IMR-90 (cell line): ENCODE measurements at regions not wholly inside any gene's neighbourhood (a gene's known extent, or its start where the extent isn't known, plus 50 kb on each side); places are given as distances from the start of the nearest gene placed in this dataset.

Experiments used
- ATAC-seq: fragments of 200-7000 bp; cut with Tn5 transposase; 2 replicates; pipeline ENCODE4 v1.9.1; 2020; ENCODE audit warnings: low read depth, mild to moderate bottlenecking, moderate library complexity
- BruUV-seq: library from RNA; stranded (reverse); fragments of 400-500 nt; replicated peaks from 2 replicates; lab custom pipeline; 2021; lab: Mats Ljungman, UMichigan
- CTCF ChIA-PET: fragments of 300-600 bp; formaldehyde crosslinking; extraction: SDS; loops from one replicate; lab custom pipeline; 2021; ENCODE audit warnings: antibody characterized with exemption; lab: Yijun Ruan, JAX
- POLR2A ChIA-PET: fragments of 300-600 bp; sonication (Branson Sonifier 250); formaldehyde crosslinking; loops from one replicate; lab custom pipeline; 2022; ENCODE audit warnings: antibody characterized with exemption; ENCODE audit not compliant: unreplicated experiment; lab: Charles Lee
- DNase-seq: peaks from one replicate; pipeline ENCODE4 v3.0.0; 2013
- H2AFZ ChIP-seq: replicated peaks from 2 replicates; pipeline ENCODE3; 2013; ENCODE audit warnings: low read length, mild to moderate bottlenecking; ENCODE audit not compliant: poor library complexity
- H2AK5ac ChIP-seq: 2 replicates; pipeline ENCODE4 v1.6.1; 2013; ENCODE audit warnings: low read depth, low read length, inconsistent platforms
- H2AK9ac ChIP-seq: replicated peaks from 2 replicates; pipeline ENCODE3; 2013; ENCODE audit warnings: mild to moderate bottlenecking, low read depth, low read length, moderate library complexity; ENCODE audit not compliant: poor library complexity
- H2BK120ac ChIP-seq: 2 replicates; pipeline ENCODE4 v1.6.1; 2013; ENCODE audit warnings: low read depth, low read length, inconsistent platforms
- H2BK15ac ChIP-seq: 3 replicates; pipeline ENCODE4 v1.6.1; 2013; ENCODE audit warnings: low read depth, low read length, inconsistent platforms
- H2BK20ac ChIP-seq: 2 replicates; pipeline ENCODE4 v1.6.1; 2013; ENCODE audit warnings: low read depth, mild to moderate bottlenecking, inconsistent platforms, low read length, moderate library complexity
- H2BK5ac ChIP-seq: 2 replicates; pipeline ENCODE4 v1.6.1; 2013; ENCODE audit warnings: mild to moderate bottlenecking, low read depth, low read length, inconsistent platforms; ENCODE audit not compliant: poor library complexity, severe bottlenecking
- H3K14ac ChIP-seq: replicated peaks from 2 replicates; pipeline ENCODE4 v1.6.1; 2013; ENCODE audit warnings: low read depth, low read length, inconsistent platforms
- H3K18ac ChIP-seq: 2 replicates; pipeline ENCODE4 v1.6.1; 2013; ENCODE audit warnings: low read depth, low read length, control low read depth
- H3K23ac ChIP-seq: 2 replicates; pipeline ENCODE4 v1.6.1; 2013; ENCODE audit warnings: low read depth, low read length, inconsistent platforms
- H3K27ac ChIP-seq: 2 replicates; pipeline ENCODE4 v1.5.1; 2013; ENCODE audit warnings: mild to moderate bottlenecking, control low read depth, low read length; ENCODE audit not compliant: insufficient read depth
- H3K27me3 ChIP-seq: 2 replicates; pipeline ENCODE4 v1.6.1; 2013; ENCODE audit warnings: low read length; ENCODE audit not compliant: control insufficient read depth, insufficient read depth
- H3K36me3 ChIP-seq: 2 replicates; pipeline ENCODE4 v1.6.1; 2013; ENCODE audit warnings: low read length, mixed read lengths; ENCODE audit not compliant: control insufficient read depth, insufficient read depth
- H3K4ac ChIP-seq: 2 replicates; pipeline ENCODE4 v1.6.1; 2013; ENCODE audit warnings: low read depth, low read length, inconsistent platforms
- H3K4me1 ChIP-seq: 2 replicates; pipeline ENCODE4 v1.6.1; 2013; ENCODE audit warnings: low read length, mixed read lengths; ENCODE audit not compliant: control insufficient read depth, insufficient read depth
- H3K4me2 ChIP-seq: 2 replicates; pipeline ENCODE4 v1.6.1; 2013; ENCODE audit warnings: low read depth, mild to moderate bottlenecking, control low read depth, low read length, moderate library complexity
- H3K4me3 ChIP-seq: 2 replicates; pipeline ENCODE4 v1.5.1; 2013; ENCODE audit warnings: low read depth, mild to moderate bottlenecking, control low read depth, low read length, moderate library complexity; ENCODE audit not compliant: insufficient read depth
- H3K56ac ChIP-seq: 2 replicates; pipeline ENCODE4 v1.6.1; 2013; ENCODE audit warnings: low read length, inconsistent platforms; ENCODE audit not compliant: insufficient read depth; ENCODE audit errors: extremely low read depth
- H3K79me1 ChIP-seq, 2 experiments: 2 replicates each; pipeline ENCODE4 v1.6.1; 2013; ENCODE audit warnings: low read length in 2 of 2, inconsistent platforms in 1 of 2, low read depth in 1 of 2
- H3K9ac ChIP-seq: 2 replicates; pipeline ENCODE4 v1.6.1; 2013; ENCODE audit warnings: low read depth, low read length, control low read depth
- H3K9me1 ChIP-seq: 2 replicates; pipeline ENCODE4 v1.6.1; 2013; ENCODE audit warnings: low read length, inconsistent platforms; ENCODE audit not compliant: insufficient read depth
- H3K9me3 ChIP-seq: 2 replicates; pipeline ENCODE4 v1.6.1; 2013; ENCODE audit warnings: low read length; ENCODE audit not compliant: control insufficient read depth, insufficient read depth
- H4K20me1 ChIP-seq: 2 replicates; pipeline ENCODE4 v1.6.1; 2013; ENCODE audit warnings: low read length, inconsistent platforms; ENCODE audit not compliant: insufficient read depth
- H4K5ac ChIP-seq: 2 replicates; pipeline ENCODE4 v1.6.1; 2013; ENCODE audit warnings: mild to moderate bottlenecking, low read depth, low read length, control low read depth
- H4K8ac ChIP-seq, 2 experiments: 2 replicates each; pipeline ENCODE4 v1.6.1; 2013; ENCODE audit warnings: low read depth in 2 of 2, low read length in 2 of 2, control low read depth in 1 of 2, inconsistent platforms in 1 of 2
- H4K91ac ChIP-seq: 2 replicates; pipeline ENCODE4 v1.6.1; 2013; ENCODE audit warnings: low read depth, low read length, inconsistent platforms; ENCODE audit not compliant: insufficient read depth
- BHLHE40 ChIP-seq: fragments of 150-350 bp; IDR thresholded peaks from 2 replicates; pipeline ENCODE4 v1.6.1; 2016; ENCODE audit warnings: mild to moderate bottlenecking, low read depth, low read length
- MAFK ChIP-seq: IDR thresholded peaks from 2 replicates; pipeline ENCODE4 v1.6.1; 2012; ENCODE audit warnings: low read depth, low read length, improper control_type of control experiment
- MAZ ChIP-seq: IDR thresholded peaks from 2 replicates; pipeline ENCODE4 v1.6.1; 2012; ENCODE audit warnings: low read depth, mild to moderate bottlenecking, low read length, improper control_type of control experiment, moderate library complexity, borderline replicate concordance
- NFE2L2 ChIP-seq: fragments of 150-350 bp; IDR thresholded peaks from 2 replicates; pipeline ENCODE4 v1.6.1; 2016; ENCODE audit warnings: low read depth, mild to moderate bottlenecking, low read length
- RFX5 ChIP-seq: IDR thresholded peaks from 2 replicates; pipeline ENCODE4 v1.8.0; 2012; ENCODE audit warnings: low read depth, mild to moderate bottlenecking, low read length, moderate library complexity
- WGBS, 2 experiments: methylation state at CpG; one replicate each; pipeline versions ENCODE4 v1.1.5 to v1.1.7; 2013; ENCODE audit warnings: missing lambda C conversion rate in 2 of 2; ENCODE audit not compliant: insufficient read length in 1 of 2; ENCODE audit errors: extremely low coverage in 2 of 2; 5-methylcytosine and 5-hydroxymethylcytosine counted together
- dilution Hi-C: fragments of 300-500 bp; cut with HindIII; formaldehyde crosslinking; loops from one replicate; pipeline ENCODE4 v1.14.3; 2018; ENCODE audit warnings: low sequenced_read_pairs; ENCODE audit not compliant: unreplicated experiment
- in situ Hi-C: fragments of 300-500 bp; cut with MboI; formaldehyde crosslinking; loops from 3 replicates; pipeline ENCODE4 v1.14.3; 2019; ENCODE audit warnings: low sequenced_read_pairs, inconsistent platforms, mixed read lengths
- intact Hi-C: fragments of 100-400 bp; cut with micrococcal nuclease; formaldehyde crosslinking; loops from 2 replicates; pipeline ENCODE4 v1.10.0; 2022

DNA sequence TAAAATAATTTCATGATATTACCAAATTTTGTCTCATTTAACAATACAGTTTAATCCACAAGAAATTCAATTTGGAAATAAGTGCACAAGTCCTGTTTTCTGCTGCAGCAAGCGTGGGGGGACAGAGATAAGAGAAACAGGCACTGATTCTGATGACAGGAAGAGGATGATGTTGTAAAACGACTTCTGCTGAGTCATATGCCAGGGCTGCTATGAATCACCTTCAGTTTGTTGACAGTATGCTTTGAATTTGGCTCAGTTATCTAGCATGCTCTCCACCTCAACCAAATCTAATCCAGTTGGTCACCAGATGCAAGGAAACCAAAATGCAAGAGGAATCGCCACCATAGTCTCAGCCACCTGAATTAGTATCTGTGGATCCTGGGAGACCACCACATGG is 244.1 kb upstream of the MON1B start:
- no peak overlapping the region for H4K8ac ChIP-seq
- H3K9me3 ChIP-seq, result peaks cover 6% of the 10 kb centered on the region; the same call in 1 of the 2 replicates
- H2AK5ac ChIP-seq, result no peak overlapping the region
- H3K4me2 ChIP-seq, result no peak overlapping the region
- ATAC-seq, result peak; percentile 64
- ChIA-PET POLR2A (no interaction called here), CTCF (no interaction called here)
- H3K4ac ChIP-seq, result no peak overlapping the region
- DNase-seq, result peak; percentile 79
- H3K36me3 ChIP-seq, result no peaks in the 10 kb centered on the region
- no peak overlapping the region for H2BK120ac ChIP-seq
- H4K20me1 ChIP-seq, result no peaks in the 10 kb centered on the region
- H3K9me1 ChIP-seq, result no peaks in the 10 kb centered on the region
- intact Hi-C loops, result no loop called here
- BruUV-seq, result no TSS peak
- no peak overlapping the region for H2AFZ ChIP-seq
- in situ Hi-C loops, result no loop called here
- no peaks in the 10 kb centered on the region for H3K27me3 ChIP-seq
- no peak overlapping the region for H3K14ac ChIP-seq
- H3K27ac ChIP-seq, result no peak overlapping the region
- H2BK20ac ChIP-seq, result no peak overlapping the region
- no peak overlapping the region for H2AK9ac ChIP-seq
- no peak overlapping the region for H3K23ac ChIP-seq
- no CpG with 5 or more reads among the region's 3 CpGs for WGBS, 2 experiments
- no peaks in the 10 kb centered on the region for H3K4me1 ChIP-seq
- dilution Hi-C loops, result no loop called here
- H3K9ac ChIP-seq, result no peak overlapping the region
- H4K91ac ChIP-seq, result no peak overlapping the region
- H3K79me1 ChIP-seq, result no peaks in the 10 kb centered on the region
- no peak overlapping the region for H2BK15ac ChIP-seq
- no peak overlapping the region for H4K5ac ChIP-seq
- no peak overlapping the region for H2BK5ac ChIP-seq
- peak; percentile 83 for TF ChIP-seq NFE2L2
- TF ChIP-seq BHLHE40, result no peak
- TF ChIP-seq RFX5, result no peak
- TF ChIP-seq MAZ, result no peak
- TF ChIP-seq MAFK, result peak; percentile 34; the same call in 1 of the 2 replicates
- no peak overlapping the region for H3K18ac ChIP-seq
- no peak overlapping the region for H3K56ac ChIP-seq
- no peak overlapping the region for H3K4me3 ChIP-seq
